Mesenteric fat pad (tissue), 1 donor: ENCODE measurements at regions not wholly inside any gene's neighbourhood (a gene's known extent, or its start where the extent isn't known, plus 50 kb on each side); places are given as distances from the start of the nearest gene placed in this dataset.

Experiments used
- DNase-seq: peaks from one replicate; pipeline ENCODE4 v3.0.0-alpha.2; 2020; ENCODE audit warnings: low spot score
- donor health status: DM: yes; HTN: yes; CAD: no.

- no peak for DNase-seq
Observed at GRCh38 chr9:16153741-16154140, 600.9 kb downstream of the CCDC171 start.

GRCh38 chr9:16154521-16155078, 601.8 kb downstream of the CCDC171 start:
- DNase-seq = no peak

GRCh38 chr9:16155878-16156277, 603.0 kb downstream of the CCDC171 start:
- no peak for DNase-seq

- DNase-seq = no peak
Observed at GRCh38 chr9:16157216-16157615, 604.4 kb downstream of the CCDC171 start.

- no peak for DNase-seq
Observed at GRCh38 chr9:16157651-16158050, 604.8 kb downstream of the CCDC171 start.

GRCh38 chr9:16158093-16158492, 605.2 kb downstream of the CCDC171 start:
- DNase-seq = no peak

GRCh38 chr9:16161483-16161882, 608.6 kb downstream of the CCDC171 start:
- DNase-seq = no peak

- DNase-seq = no peak
Observed at GRCh38 chr9:16170119-16170518, 617.3 kb downstream of the CCDC171 start.

GRCh38 chr9:16171911-16172310, 619.1 kb downstream of the CCDC171 start:
- DNase-seq = no peak

GRCh38 chr9:16172796-16173195, 620.0 kb downstream of the CCDC171 start:
- no peak for DNase-seq

GRCh38 chr9:16174915-16175314, 622.1 kb downstream of the CCDC171 start:
- DNase-seq = no peak

- no peak for DNase-seq
Observed at GRCh38 chr9:16175461-16175860, 622.6 kb downstream of the CCDC171 start.

GRCh38 chr9:16178294-16178693, 625.5 kb downstream of the CCDC171 start:
- DNase-seq = no peak

- DNase-seq = no peak
Observed at GRCh38 chr9:16179566-16179965, 626.7 kb downstream of the CCDC171 start.

- DNase-seq = no peak
Observed at GRCh38 chr9:16180091-16180490, 627.2 kb downstream of the CCDC171 start.

- no peak for DNase-seq
Observed at GRCh38 chr9:16180546-16180945, 627.7 kb downstream of the CCDC171 start.

GRCh38 chr9:16181539-16181938, 628.7 kb downstream of the CCDC171 start:
- no peak for DNase-seq

GRCh38 chr9:16182784-16183183, 629.9 kb downstream of the CCDC171 start:
- no peak for DNase-seq

- DNase-seq = no peak
Observed at GRCh38 chr9:16184964-16185646, 632.3 kb downstream of the CCDC171 start.

- DNase-seq = no peak
Observed at GRCh38 chr9:16191191-16191590, 638.3 kb downstream of the CCDC171 start.

GRCh38 chr9:16191691-16192402, 639.0 kb downstream of the CCDC171 start:
- DNase-seq = no peak

GRCh38 chr9:16192403-16193017, 639.7 kb downstream of the CCDC171 start:
- no peak for DNase-seq
